ENCODE measurements at regions not wholly inside any gene's neighbourhood (a gene's known extent, or its start where the extent isn't known, plus 50 kb on each side); places are given as distances from the start of the nearest gene placed in this dataset.

DNA sequence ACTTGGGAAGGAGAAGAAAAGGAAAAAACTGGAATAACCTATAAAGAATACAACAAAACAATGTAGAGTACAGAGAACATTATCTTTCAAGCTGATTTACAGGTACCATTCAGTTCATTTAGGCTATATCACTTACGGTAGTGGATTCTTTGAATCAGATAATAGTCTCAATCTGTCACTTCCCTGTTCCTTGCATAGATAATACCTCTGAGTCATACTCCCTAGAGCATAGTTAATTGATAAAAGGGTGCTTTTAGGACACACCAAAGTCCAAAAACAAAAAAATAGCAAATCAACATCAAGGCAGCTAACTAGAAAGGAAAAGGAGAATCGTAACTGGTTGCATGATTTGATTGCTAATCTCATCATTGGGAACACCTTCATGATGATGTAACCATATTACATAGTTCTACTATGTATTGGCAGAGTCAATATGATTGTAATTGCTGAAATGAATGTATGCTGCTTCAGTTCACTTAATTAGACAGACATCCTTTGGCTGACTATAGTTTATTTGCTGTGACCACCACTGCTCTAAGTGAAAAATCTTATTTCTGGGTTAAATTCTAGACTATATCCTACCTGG lies 844.4 kb downstream of the GATA3 start:
- TF ChIP-seq, protein P1, sequence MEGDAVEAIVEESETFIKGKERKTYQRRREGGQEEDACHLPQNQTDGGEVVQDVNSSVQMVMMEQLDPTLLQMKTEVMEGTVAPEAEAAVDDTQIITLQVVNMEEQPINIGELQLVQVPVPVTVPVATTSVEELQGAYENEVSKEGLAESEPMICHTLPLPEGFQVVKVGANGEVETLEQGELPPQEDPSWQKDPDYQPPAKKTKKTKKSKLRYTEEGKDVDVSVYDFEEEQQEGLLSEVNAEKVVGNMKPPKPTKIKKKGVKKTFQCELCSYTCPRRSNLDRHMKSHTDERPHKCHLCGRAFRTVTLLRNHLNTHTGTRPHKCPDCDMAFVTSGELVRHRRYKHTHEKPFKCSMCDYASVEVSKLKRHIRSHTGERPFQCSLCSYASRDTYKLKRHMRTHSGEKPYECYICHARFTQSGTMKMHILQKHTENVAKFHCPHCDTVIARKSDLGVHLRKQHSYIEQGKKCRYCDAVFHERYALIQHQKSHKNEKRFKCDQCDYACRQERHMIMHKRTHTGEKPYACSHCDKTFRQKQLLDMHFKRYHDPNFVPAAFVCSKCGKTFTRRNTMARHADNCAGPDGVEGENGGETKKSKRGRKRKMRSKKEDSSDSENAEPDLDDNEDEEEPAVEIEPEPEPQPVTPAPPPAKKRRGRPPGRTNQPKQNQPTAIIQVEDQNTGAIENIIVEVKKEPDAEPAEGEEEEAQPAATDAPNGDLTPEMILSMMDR (IDR thresholded peaks at IDR 0.05; ENCODE audit: borderline replicate concordance, control extremely low read depth, extremely low read depth, insufficient read depth, missing control alignments) = no peak

GRCh38 chr10:8902926-8903325 lies 848.4 kb downstream of the GATA3 start:
- DNase-seq (ENCODE audit: low spot score) = no peak
- TF ChIP-seq, protein P1 (IDR thresholded peaks at IDR 0.05; ENCODE audit: borderline replicate concordance, control extremely low read depth, extremely low read depth, insufficient read depth, missing control alignments) = no peak
- in situ Hi-C loops (cut with MboI; ENCODE audit: low sequenced_read_pairs, unreplicated experiment) = no loop called here

More for the DNA sequence above, 844.4 kb downstream of the GATA3 start:
- no peak for DNase-seq (ENCODE audit: low spot score)
- in situ Hi-C loops (cut with MboI; ENCODE audit: low sequenced_read_pairs, unreplicated experiment) = no loop called here

GRCh38 chr10:8908013-8908412 lies 853.5 kb downstream of the GATA3 start:
- TF ChIP-seq, protein P1 (IDR thresholded peaks at IDR 0.05; ENCODE audit: borderline replicate concordance, control extremely low read depth, extremely low read depth, insufficient read depth, missing control alignments) = no peak
- in situ Hi-C loops (cut with MboI; ENCODE audit: low sequenced_read_pairs, unreplicated experiment) = no loop called here
- DNase-seq (ENCODE audit: low spot score) = no peak

- DNase-seq (ENCODE audit: low spot score) = no peak
- TF ChIP-seq, protein P1 (IDR thresholded peaks at IDR 0.05; ENCODE audit: borderline replicate concordance, control extremely low read depth, extremely low read depth, insufficient read depth, missing control alignments) = no peak
- in situ Hi-C loops (cut with MboI; ENCODE audit: low sequenced_read_pairs, unreplicated experiment) = no loop called here
Measured at GRCh38 chr10:8910314-8910713, 855.8 kb downstream of the GATA3 start.

GRCh38 chr10:8911032-8911431 lies 856.5 kb downstream of the GATA3 start:
- DNase-seq (ENCODE audit: low spot score) = no peak
- in situ Hi-C loops (cut with MboI; ENCODE audit: low sequenced_read_pairs, unreplicated experiment) = no loop called here
- TF ChIP-seq, protein P1 (IDR thresholded peaks at IDR 0.05; ENCODE audit: borderline replicate concordance, control extremely low read depth, extremely low read depth, insufficient read depth, missing control alignments) = no peak

GRCh38 chr10:8912108-8912507 lies 857.6 kb downstream of the GATA3 start:
- in situ Hi-C loops (cut with MboI; ENCODE audit: low sequenced_read_pairs, unreplicated experiment) = no loop called here
- TF ChIP-seq, protein P1 (IDR thresholded peaks at IDR 0.05; ENCODE audit: borderline replicate concordance, control extremely low read depth, extremely low read depth, insufficient read depth, missing control alignments) = no peak
- no peak for DNase-seq (ENCODE audit: low spot score)
